ENCODE measurements at regions not wholly inside any gene's neighbourhood (a gene's known extent, or its start where the extent isn't known, plus 50 kb on each side); places are given as distances from the start of the nearest gene placed in this dataset.

DNA sequence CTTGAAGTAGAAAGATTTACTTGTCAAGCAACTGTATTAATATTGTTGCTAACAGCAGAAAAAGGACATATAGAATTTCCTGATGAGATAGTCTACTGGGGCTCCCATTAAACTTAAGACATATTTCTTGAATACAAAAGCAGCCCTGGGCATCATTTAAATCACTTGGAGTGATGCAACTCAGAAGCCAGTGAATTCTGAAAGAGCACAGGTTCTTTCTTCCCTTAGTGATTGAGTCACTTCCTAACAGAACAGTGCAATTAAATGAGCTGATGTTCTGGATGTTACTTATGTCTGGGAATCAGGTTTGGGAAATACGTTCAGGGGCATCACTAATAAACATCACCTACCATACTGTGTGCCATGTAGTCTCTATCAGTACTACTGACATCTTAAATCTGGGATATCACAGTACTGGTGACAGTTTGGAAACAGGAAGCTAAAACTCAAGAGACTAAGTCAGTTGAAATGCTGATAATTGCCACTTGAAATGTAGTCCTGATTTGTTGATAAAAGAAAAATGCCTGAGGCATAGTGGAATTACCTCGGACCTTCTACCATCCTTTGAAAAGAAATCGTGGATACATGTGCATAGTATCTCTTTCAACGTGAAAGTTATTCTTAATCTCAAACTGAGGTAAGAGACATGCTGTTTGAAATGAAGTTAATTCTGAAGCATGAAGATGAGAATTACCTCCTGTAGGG is 249.2 kb upstream of the GPRIN3 start:
- Histone ChIP-seq H3K9me3 (replicated peaks) (no peaks in the 10 kb centered on the region), H3K4me1 (no peaks in the 10 kb centered on the region), H3K27me3 (ENCODE audit: low read depth) (no peaks in the 10 kb centered on the region), H3K4me3 (no peak overlapping the region), H3K36me3 (no peaks in the 10 kb centered on the region), H3K27ac (replicated peaks) (no peak overlapping the region)
- DNase-seq, result no peak
- TF ChIP-seq CTCF (IDR thresholded peaks at IDR 0.05; ENCODE audit: borderline replicate concordance), result no peak
- intact Hi-C loops (cut with micrococcal nuclease), result no loop called here

DNA sequence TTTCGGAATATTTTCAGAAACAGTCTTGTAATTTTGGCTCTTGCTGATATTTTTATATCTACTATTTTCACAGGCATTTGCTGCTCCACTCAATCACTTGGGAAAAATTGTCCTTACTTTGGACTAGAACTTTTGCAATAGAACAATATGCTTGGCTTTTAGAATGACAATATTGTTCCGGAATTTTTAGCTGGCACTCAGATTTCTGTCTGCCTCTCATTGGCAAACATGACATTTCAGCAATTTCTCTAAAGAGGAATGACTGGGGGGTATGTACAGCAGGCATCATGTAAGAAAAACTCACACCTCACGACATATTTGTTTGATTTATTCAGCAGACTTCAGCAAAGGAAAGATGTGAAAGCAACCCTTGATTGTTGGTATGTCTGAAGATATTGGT is 243.6 kb upstream of the GPRIN3 start:
- peaks cover 2% of the 10 kb centered on the region for H3K9me3 ChIP-seq (replicated peaks)
- intact Hi-C loops (cut with micrococcal nuclease), result no loop called here

GRCh38 chr4:89549907-89550306 is 242.3 kb upstream of the GPRIN3 start:
- Histone ChIP-seq H3K27me3 (ENCODE audit: low read depth) (no peaks in the 10 kb centered on the region), H3K36me3 (no peaks in the 10 kb centered on the region), H3K9me3 (replicated peaks) (peaks cover 14% of the 10 kb centered on the region), H3K27ac (replicated peaks) (no peak overlapping the region), H3K4me1 (no peaks in the 10 kb centered on the region), H3K4me3 (no peak overlapping the region)
- intact Hi-C loops (cut with micrococcal nuclease), result no loop called here
- no peak for TF ChIP-seq CTCF (IDR thresholded peaks at IDR 0.05; ENCODE audit: borderline replicate concordance)
- DNase-seq, result no peak

More for the DNA sequence above, 243.6 kb upstream of the GPRIN3 start:
- Histone ChIP-seq H3K4me1 (no peaks in the 10 kb centered on the region), H3K27me3 (ENCODE audit: low read depth) (no peaks in the 10 kb centered on the region), H3K4me3 (no peak overlapping the region), H3K27ac (replicated peaks) (no peak overlapping the region), H3K36me3 (no peaks in the 10 kb centered on the region)
- no peak for TF ChIP-seq CTCF (IDR thresholded peaks at IDR 0.05; ENCODE audit: borderline replicate concordance)
- no peak for DNase-seq

DNA sequence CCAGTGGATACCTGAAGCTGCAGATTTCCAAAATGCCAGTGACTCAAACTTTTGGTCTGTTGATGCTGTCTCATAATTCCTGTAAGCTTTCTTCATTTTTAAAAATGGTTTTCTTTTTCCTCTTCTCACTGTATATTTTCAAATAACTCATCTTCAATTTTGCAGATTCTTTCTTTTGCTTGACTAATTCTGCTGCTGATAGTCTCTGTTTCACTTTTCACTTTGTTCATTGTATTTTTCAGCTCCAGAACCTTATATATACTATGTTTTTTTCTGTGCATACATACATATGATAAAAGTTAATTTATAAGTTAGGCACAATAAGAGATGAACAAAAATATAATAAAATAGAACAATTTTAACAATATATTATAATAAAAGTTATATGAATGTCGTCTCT is 237.7 kb upstream of the GPRIN3 start:
- DNase-seq, result no peak
- intact Hi-C loops (cut with micrococcal nuclease), result no loop called here
- Histone ChIP-seq H3K9me3 (replicated peaks) (peaks cover 36% of the 10 kb centered on the region), H3K27ac (replicated peaks) (no peak overlapping the region), H3K4me1 (no peaks in the 10 kb centered on the region), H3K36me3 (no peaks in the 10 kb centered on the region), H3K27me3 (ENCODE audit: low read depth) (no peaks in the 10 kb centered on the region), H3K4me3 (no peak overlapping the region)
- no peak for TF ChIP-seq CTCF (IDR thresholded peaks at IDR 0.05; ENCODE audit: borderline replicate concordance)

- TF ChIP-seq CTCF (IDR thresholded peaks at IDR 0.05; ENCODE audit: borderline replicate concordance), result no peak
- DNase-seq, result no peak
- Histone ChIP-seq H3K27me3 (ENCODE audit: low read depth) (no peaks in the 10 kb centered on the region), H3K36me3 (no peaks in the 10 kb centered on the region), H3K4me3 (no peak overlapping the region), H3K27ac (replicated peaks) (no peak overlapping the region), H3K4me1 (no peaks in the 10 kb centered on the region), H3K9me3 (replicated peaks) (peaks cover 36% of the 10 kb centered on the region)
- intact Hi-C loops (cut with micrococcal nuclease), result no loop called here
Observed at GRCh38 chr4:89541998-89542397, 234.4 kb upstream of the GPRIN3 start.

Measured in left ventricle myocardium inferior (tissue), 1 donor.